DOHH2 (cell line): ENCODE measurements at regions not wholly inside any gene's neighbourhood (a gene's known extent, or its start where the extent isn't known, plus 50 kb on each side); places are given as distances from the start of the nearest gene placed in this dataset.

Experiments
- H3F3A ChIP-seq: fragments of 200-600 bp; sonication (generic), shearing (Covaris generic); 2 replicates; pipeline ENCODE4 v1.6.0; 2016; ENCODE audit warnings: antibody characterized with exemption, mild to moderate bottlenecking; ENCODE audit not compliant: control insufficient read depth, insufficient read depth
- H3K27ac ChIP-seq: fragments of 200-600 bp; sonication (generic); 2 replicates; pipeline ENCODE4 v1.5.1; 2014; ENCODE audit warnings: low read depth, mild to moderate bottlenecking, low read length, moderate library complexity
- H3K27me3 ChIP-seq: fragments of 200-600 bp; sonication (generic); 2 replicates; pipeline ENCODE4 v1.6.1; 2014; ENCODE audit warnings: mild to moderate bottlenecking, low read length, mixed read lengths; ENCODE audit not compliant: control insufficient read depth
- H3K36me3 ChIP-seq: fragments of 200-600 bp; sonication (generic); 2 replicates; pipeline ENCODE4 v1.6.1; 2014; ENCODE audit warnings: mild to moderate bottlenecking, low read length, moderate library complexity, mixed read lengths; ENCODE audit not compliant: control insufficient read depth
- H3K4me1 ChIP-seq: fragments of 200-600 bp; sonication (generic); 2 replicates; pipeline ENCODE4 v1.6.1; 2014; ENCODE audit warnings: mild to moderate bottlenecking, low read length, mixed read lengths; ENCODE audit not compliant: control insufficient read depth
- H3K4me2 ChIP-seq: fragments of 200-600 bp; sonication (generic); 2 replicates; pipeline ENCODE4 v1.6.0; 2014; ENCODE audit warnings: mild to moderate bottlenecking, low read length, moderate library complexity
- H3K4me3 ChIP-seq: fragments of 200-600 bp; sonication (generic); 2 replicates; pipeline ENCODE4 v1.5.1; 2014; ENCODE audit warnings: mild to moderate bottlenecking, low read length, mixed read lengths
- H3K79me2 ChIP-seq: fragments of 200-600 bp; sonication (generic); 2 replicates; pipeline ENCODE4 v1.6.1; 2014; ENCODE audit warnings: mild to moderate bottlenecking, low read length, mixed read lengths; ENCODE audit not compliant: control insufficient read depth
- H3K9me2 ChIP-seq: fragments of 200-600 bp; sonication (generic); replicated peaks from 2 replicates; pipeline ENCODE4 v1.6.1; 2014; ENCODE audit warnings: mild to moderate bottlenecking, low read length, mixed read lengths; ENCODE audit not compliant: control insufficient read depth
- H3K9me3 ChIP-seq: fragments of 200-600 bp; sonication (generic); 2 replicates; pipeline ENCODE4 v1.6.1; 2014; ENCODE audit warnings: antibody characterized with exemption, low read length, mixed read lengths; ENCODE audit not compliant: control insufficient read depth, insufficient read depth
- H4K20me1 ChIP-seq: fragments of 200-600 bp; sonication (generic); 2 replicates; pipeline ENCODE4 v1.6.0; 2014; ENCODE audit warnings: low read depth, mild to moderate bottlenecking, antibody characterized with exemption, low read length, moderate library complexity; ENCODE audit not compliant: control insufficient read depth, insufficient read depth
- EZH2phosphoT487 ChIP-seq: fragments of 200-600 bp; sonication (generic); IDR thresholded peaks from 2 replicates; pipeline ENCODE4 v1.6.1; 2017; ENCODE audit warnings: borderline replicate concordance, mild to moderate bottlenecking, antibody characterized with exemption, low read length, moderate library complexity, mixed read lengths
- TF ChIP-seq, protein P1 (sequence below): fragments of 200-600 bp; sonication (generic); IDR thresholded peaks from one replicate; pipeline ENCODE4 v1.5.1; 2014; ENCODE audit warnings: antibody characterized with exemption, mild to moderate bottlenecking, low read depth, low read length; ENCODE audit not compliant: poor library complexity, severe bottlenecking

DNA sequence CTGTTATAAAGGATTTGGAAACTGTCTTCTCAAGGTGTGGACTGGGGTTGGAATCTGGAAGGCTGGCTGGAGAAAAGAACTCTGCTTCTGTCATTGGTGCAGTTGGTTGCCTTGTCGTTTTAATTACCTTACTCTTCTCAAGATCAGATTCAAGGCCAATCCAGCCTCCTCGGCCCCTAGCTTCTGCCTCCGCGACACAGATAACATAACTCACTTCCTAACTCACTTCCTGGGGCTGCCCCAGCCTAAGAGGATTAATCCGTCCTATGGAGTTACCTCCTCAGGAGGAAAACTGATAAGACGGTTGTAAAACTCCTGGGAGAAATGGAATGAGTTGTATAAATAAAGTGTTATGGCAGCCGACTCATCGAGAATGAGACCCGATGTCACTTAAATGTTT lies 389.1 kb upstream of the WWC1 start:
- Histone ChIP-seq H3K9me2 (no peaks in the 10 kb centered on the region), H3K9me3 (no peaks in the 10 kb centered on the region), H3K4me1 (no peaks in the 10 kb centered on the region), H3K27ac (no peak overlapping the region), H3K4me3 (no peak overlapping the region), H3K4me2 (no peak overlapping the region), H3F3A (no peaks in the 10 kb centered on the region), H3K27me3 (no peaks in the 10 kb centered on the region), H3K36me3 (no peaks in the 10 kb centered on the region), H4K20me1 (no peaks in the 10 kb centered on the region), H3K79me2 (no peaks in the 10 kb centered on the region)
- no peak for TF ChIP-seq EZH2phosphoT487
- TF ChIP-seq, protein P1, sequence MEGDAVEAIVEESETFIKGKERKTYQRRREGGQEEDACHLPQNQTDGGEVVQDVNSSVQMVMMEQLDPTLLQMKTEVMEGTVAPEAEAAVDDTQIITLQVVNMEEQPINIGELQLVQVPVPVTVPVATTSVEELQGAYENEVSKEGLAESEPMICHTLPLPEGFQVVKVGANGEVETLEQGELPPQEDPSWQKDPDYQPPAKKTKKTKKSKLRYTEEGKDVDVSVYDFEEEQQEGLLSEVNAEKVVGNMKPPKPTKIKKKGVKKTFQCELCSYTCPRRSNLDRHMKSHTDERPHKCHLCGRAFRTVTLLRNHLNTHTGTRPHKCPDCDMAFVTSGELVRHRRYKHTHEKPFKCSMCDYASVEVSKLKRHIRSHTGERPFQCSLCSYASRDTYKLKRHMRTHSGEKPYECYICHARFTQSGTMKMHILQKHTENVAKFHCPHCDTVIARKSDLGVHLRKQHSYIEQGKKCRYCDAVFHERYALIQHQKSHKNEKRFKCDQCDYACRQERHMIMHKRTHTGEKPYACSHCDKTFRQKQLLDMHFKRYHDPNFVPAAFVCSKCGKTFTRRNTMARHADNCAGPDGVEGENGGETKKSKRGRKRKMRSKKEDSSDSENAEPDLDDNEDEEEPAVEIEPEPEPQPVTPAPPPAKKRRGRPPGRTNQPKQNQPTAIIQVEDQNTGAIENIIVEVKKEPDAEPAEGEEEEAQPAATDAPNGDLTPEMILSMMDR = no peak

DNA sequence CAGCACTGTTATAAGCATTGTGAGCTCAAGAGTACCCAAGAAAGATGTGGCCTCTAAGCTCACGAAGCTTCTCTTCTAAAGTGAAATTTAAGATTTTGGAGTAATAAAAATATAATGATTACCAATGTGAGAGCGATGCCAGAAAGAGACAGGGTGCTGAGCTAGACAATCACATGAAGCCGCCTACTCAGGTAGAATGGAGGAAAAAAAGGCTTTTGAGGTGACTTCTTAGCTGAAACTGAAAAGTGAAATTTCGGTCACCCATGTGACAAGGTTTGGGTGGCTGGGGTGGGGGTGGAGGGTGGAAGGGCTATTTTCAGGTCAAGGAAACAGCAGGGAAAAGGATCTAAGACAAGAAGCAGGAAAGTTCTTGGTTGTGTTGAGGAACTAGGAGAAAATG lies 388.2 kb upstream of the WWC1 start:
- Histone ChIP-seq H3K27me3 (no peaks in the 10 kb centered on the region), H3K27ac (no peak overlapping the region), H3K36me3 (no peaks in the 10 kb centered on the region), H3K9me2 (no peaks in the 10 kb centered on the region), H3K4me3 (no peak overlapping the region), H3K79me2 (no peaks in the 10 kb centered on the region), H4K20me1 (no peaks in the 10 kb centered on the region), H3K4me1 (no peaks in the 10 kb centered on the region), H3K9me3 (no peaks in the 10 kb centered on the region), H3F3A (no peaks in the 10 kb centered on the region), H3K4me2 (no peak overlapping the region)
- no peak for TF ChIP-seq EZH2phosphoT487
- TF ChIP-seq, protein P1 = no peak

DNA sequence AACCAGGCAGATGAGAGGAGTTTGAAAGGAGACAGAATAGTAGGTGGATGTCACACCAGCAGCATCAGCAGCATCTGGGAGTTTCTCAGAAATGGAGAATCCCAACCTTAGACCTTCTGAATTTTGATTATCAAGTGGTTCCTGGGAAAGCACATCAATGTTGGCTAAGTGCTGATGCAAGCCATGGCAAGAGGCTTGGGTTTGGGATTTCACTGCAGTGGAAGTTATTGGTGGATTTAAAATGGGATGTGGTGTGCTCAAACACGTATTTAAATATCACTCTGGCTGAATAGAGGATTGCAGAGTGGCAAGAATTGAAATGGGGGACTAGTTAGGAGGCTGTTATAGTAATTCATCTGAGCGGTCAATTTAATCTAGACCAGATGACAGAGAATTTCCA lies 387.8 kb upstream of the WWC1 start:
- Histone ChIP-seq H3K79me2 (no peaks in the 10 kb centered on the region), H3K4me1 (no peaks in the 10 kb centered on the region), H3K27ac (no peak overlapping the region), H3K9me2 (no peaks in the 10 kb centered on the region), H3K4me3 (no peak overlapping the region), H3K9me3 (no peaks in the 10 kb centered on the region), H3F3A (no peaks in the 10 kb centered on the region), H3K36me3 (no peaks in the 10 kb centered on the region), H3K27me3 (no peaks in the 10 kb centered on the region), H4K20me1 (no peaks in the 10 kb centered on the region), H3K4me2 (no peak overlapping the region)
- TF ChIP-seq EZH2phosphoT487 = no peak

DNA sequence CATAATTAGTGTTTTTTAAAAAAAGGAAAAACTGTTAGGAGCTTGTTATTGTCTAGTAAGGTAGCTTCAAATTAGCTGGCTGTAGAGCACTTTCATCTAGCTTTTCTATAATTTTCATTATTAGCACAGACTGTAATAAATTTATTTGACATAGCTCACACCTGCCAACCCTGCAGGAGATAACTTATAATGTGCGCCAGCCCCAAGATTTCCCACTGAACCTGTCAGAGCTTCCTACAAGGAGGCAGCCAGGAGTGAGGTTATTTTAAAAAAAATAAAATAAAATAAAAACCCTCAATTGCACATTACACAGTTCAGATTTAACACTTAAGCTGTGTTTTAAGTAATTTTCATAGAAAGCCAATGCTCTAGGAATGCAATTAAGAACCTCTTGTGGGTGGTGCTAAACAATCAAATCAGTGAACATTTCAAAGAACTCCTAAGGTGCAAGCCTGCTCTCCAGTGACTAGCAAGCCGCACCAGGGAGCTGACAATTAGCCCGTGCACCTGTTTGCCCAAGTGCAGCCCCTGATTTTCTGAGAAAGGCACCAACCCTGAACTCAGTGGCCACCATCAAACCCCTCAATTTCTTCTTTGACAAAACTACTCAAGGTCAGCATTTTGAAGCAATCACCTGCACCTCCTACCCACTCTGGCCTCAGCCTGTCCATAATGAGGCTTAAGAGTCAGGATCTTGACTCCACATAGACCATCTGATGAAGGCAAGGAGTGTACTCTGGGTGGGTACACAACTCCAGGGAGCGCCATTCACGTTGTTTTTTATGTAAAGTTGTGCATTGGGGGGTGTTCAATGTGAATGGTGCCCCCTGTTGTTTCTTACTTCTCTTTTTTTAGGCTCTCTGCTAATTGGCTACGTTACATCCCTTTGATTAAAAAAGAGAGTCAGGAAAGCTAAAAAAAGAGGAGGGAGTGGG lies 385.3 kb upstream of the WWC1 start:
- no peak overlapping the region for H3K27ac ChIP-seq
- TF ChIP-seq, protein P1 = no peak
- no peak for TF ChIP-seq EZH2phosphoT487
- H3K4me1 ChIP-seq = no peaks in the 10 kb centered on the region
- no peaks in the 10 kb centered on the region for H3K36me3 ChIP-seq
- H3K9me2 ChIP-seq = no peaks in the 10 kb centered on the region
- no peaks in the 10 kb centered on the region for H3K79me2 ChIP-seq
- H3K4me3 ChIP-seq = no peak overlapping the region
- H3K9me3 ChIP-seq = no peaks in the 10 kb centered on the region
- no peaks in the 10 kb centered on the region for H3K27me3 ChIP-seq
- H3K4me2 ChIP-seq = no peak overlapping the region
- H3F3A ChIP-seq = no peaks in the 10 kb centered on the region
- H4K20me1 ChIP-seq = no peaks in the 10 kb centered on the region
